ENCODE measurements at regions not wholly inside any gene's neighbourhood (a gene's known extent, or its start where the extent isn't known, plus 50 kb on each side); places are given as distances from the start of the nearest gene placed in this dataset.

GRCh38 chr10:83144461-83144860 lies 994.8 kb upstream of the GHITM start:
- H3K27ac Mint-ChIP-seq (ENCODE audit: unreplicated experiment) = no peak overlapping the region
- Histone ChIP-seq H3K9me3 (ENCODE audit: insufficient read depth, low read depth, low read length) (no peaks in the 10 kb centered on the region), H3K27ac (ENCODE audit: low read depth, low read length) (no peak overlapping the region), H3K4me1 (ENCODE audit: insufficient read depth, low read length) (no peaks in the 10 kb centered on the region), H3K27me3 (ENCODE audit: insufficient read depth, low read length) (no peaks in the 10 kb centered on the region), H3K79me2 (ENCODE audit: insufficient read depth, low read length) (no peaks in the 10 kb centered on the region), H3K4me3 (ENCODE audit: insufficient read depth, low read depth, low read length) (no peak overlapping the region), H4K20me1 (ENCODE audit: insufficient read depth, low read length) (no peaks in the 10 kb centered on the region), H3K36me3 (ENCODE audit: insufficient read depth, low read length) (no peaks in the 10 kb centered on the region), H3K4me2 (ENCODE audit: low read length) (no peak overlapping the region), H2AFZ (ENCODE audit: low read depth, low read length) (no peak overlapping the region), H3K9ac (ENCODE audit: low read length) (no peak overlapping the region)
- TF ChIP-seq, protein P1, sequence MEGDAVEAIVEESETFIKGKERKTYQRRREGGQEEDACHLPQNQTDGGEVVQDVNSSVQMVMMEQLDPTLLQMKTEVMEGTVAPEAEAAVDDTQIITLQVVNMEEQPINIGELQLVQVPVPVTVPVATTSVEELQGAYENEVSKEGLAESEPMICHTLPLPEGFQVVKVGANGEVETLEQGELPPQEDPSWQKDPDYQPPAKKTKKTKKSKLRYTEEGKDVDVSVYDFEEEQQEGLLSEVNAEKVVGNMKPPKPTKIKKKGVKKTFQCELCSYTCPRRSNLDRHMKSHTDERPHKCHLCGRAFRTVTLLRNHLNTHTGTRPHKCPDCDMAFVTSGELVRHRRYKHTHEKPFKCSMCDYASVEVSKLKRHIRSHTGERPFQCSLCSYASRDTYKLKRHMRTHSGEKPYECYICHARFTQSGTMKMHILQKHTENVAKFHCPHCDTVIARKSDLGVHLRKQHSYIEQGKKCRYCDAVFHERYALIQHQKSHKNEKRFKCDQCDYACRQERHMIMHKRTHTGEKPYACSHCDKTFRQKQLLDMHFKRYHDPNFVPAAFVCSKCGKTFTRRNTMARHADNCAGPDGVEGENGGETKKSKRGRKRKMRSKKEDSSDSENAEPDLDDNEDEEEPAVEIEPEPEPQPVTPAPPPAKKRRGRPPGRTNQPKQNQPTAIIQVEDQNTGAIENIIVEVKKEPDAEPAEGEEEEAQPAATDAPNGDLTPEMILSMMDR (IDR thresholded peaks at IDR 0.05; ENCODE audit: insufficient read depth, low read depth, low read length) = no peak
- TF ChIP-seq EZH2 (IDR thresholded peaks at IDR 0.05; ENCODE audit: insufficient read depth, low read length) = no peak
- no peaks in the 10 kb centered on the region for H3K9me3 Mint-ChIP-seq (ENCODE audit: unreplicated experiment)
- no peaks in the 10 kb centered on the region for H3K4me1 Mint-ChIP-seq (ENCODE audit: low read depth, unreplicated experiment)
- H3K27me3 Mint-ChIP-seq (ENCODE audit: low read depth, unreplicated experiment) = no peaks in the 10 kb centered on the region
- no peak overlapping the region for H3K4me3 Mint-ChIP-seq (ENCODE audit: unreplicated experiment)
- FAIRE-seq (no peak), DNase-seq (ENCODE audit: low read depth) (no peak)
- no peaks in the 10 kb centered on the region for H3K36me3 Mint-ChIP-seq (ENCODE audit: low read depth, unreplicated experiment)

GRCh38 chr10:83153714-83154113 lies 985.6 kb upstream of the GHITM start:
- Histone ChIP-seq H3K9ac (ENCODE audit: low read length) (no peak overlapping the region), H3K36me3 (ENCODE audit: insufficient read depth, low read length) (no peaks in the 10 kb centered on the region), H3K79me2 (ENCODE audit: insufficient read depth, low read length) (no peaks in the 10 kb centered on the region), H3K4me1 (ENCODE audit: insufficient read depth, low read length) (no peaks in the 10 kb centered on the region), H3K27me3 (ENCODE audit: insufficient read depth, low read length) (no peaks in the 10 kb centered on the region), H3K4me2 (ENCODE audit: low read length) (no peak overlapping the region), H3K9me3 (ENCODE audit: insufficient read depth, low read depth, low read length) (no peaks in the 10 kb centered on the region), H3K4me3 (ENCODE audit: insufficient read depth, low read depth, low read length) (no peak overlapping the region), H2AFZ (ENCODE audit: low read depth, low read length) (no peak overlapping the region), H3K27ac (ENCODE audit: low read depth, low read length) (no peak overlapping the region), H4K20me1 (ENCODE audit: insufficient read depth, low read length) (no peaks in the 10 kb centered on the region)
- Mint-ChIP-seq H3K4me3 (ENCODE audit: unreplicated experiment) (no peak overlapping the region), H3K27ac (ENCODE audit: unreplicated experiment) (no peak overlapping the region), H3K27me3 (ENCODE audit: low read depth, unreplicated experiment) (peaks cover 2% of the 10 kb centered on the region), H3K4me1 (ENCODE audit: low read depth, unreplicated experiment) (no peaks in the 10 kb centered on the region), H3K36me3 (ENCODE audit: low read depth, unreplicated experiment) (no peaks in the 10 kb centered on the region), H3K9me3 (ENCODE audit: unreplicated experiment) (no peaks in the 10 kb centered on the region)
- no peak for DNase-seq (ENCODE audit: low read depth)
- FAIRE-seq = no peak
- TF ChIP-seq, protein P1 (IDR thresholded peaks at IDR 0.05; ENCODE audit: insufficient read depth, low read depth, low read length) = no peak
- TF ChIP-seq EZH2 (IDR thresholded peaks at IDR 0.05; ENCODE audit: insufficient read depth, low read length) = no peak

DNA sequence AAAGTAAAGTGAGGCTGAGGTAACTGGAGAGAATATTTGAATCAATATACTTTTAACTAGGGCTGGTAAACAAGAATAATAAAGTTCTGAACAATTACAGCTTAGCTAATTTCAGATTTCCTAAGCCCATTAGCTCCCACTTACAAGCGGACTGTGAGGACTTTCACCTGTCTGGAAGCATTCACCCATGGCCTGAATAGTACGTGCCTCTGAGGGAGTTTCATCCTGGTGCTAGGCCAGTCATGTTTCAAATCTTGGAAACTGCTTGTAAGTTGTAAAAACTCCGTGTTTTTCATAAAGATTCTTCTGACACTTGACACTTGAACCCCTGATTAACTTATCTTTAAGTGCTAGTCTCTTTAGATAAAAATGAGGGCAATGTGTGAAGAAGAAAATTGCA lies 975.2 kb upstream of the GHITM start:
- no peaks in the 10 kb centered on the region for H3K4me1 Mint-ChIP-seq (ENCODE audit: low read depth, unreplicated experiment)
- H3K36me3 Mint-ChIP-seq (ENCODE audit: low read depth, unreplicated experiment) = no peaks in the 10 kb centered on the region
- H3K27ac Mint-ChIP-seq (ENCODE audit: unreplicated experiment) = no peak overlapping the region
- Histone ChIP-seq H3K4me3 (ENCODE audit: insufficient read depth, low read depth, low read length) (no peak overlapping the region), H3K4me1 (ENCODE audit: insufficient read depth, low read length) (no peaks in the 10 kb centered on the region), H3K9ac (ENCODE audit: low read length) (no peak overlapping the region), H4K20me1 (ENCODE audit: insufficient read depth, low read length) (no peaks in the 10 kb centered on the region), H3K27me3 (ENCODE audit: insufficient read depth, low read length) (no peaks in the 10 kb centered on the region), H3K9me3 (ENCODE audit: insufficient read depth, low read depth, low read length) (no peaks in the 10 kb centered on the region), H3K27ac (ENCODE audit: low read depth, low read length) (no peak overlapping the region), H3K79me2 (ENCODE audit: insufficient read depth, low read length) (no peaks in the 10 kb centered on the region), H2AFZ (ENCODE audit: low read depth, low read length) (no peak overlapping the region), H3K4me2 (ENCODE audit: low read length) (no peak overlapping the region), H3K36me3 (ENCODE audit: insufficient read depth, low read length) (no peaks in the 10 kb centered on the region)
- FAIRE-seq (no peak), DNase-seq (ENCODE audit: low read depth) (peak; percentile 7)
- TF ChIP-seq EZH2 (IDR thresholded peaks at IDR 0.05; ENCODE audit: insufficient read depth, low read length) = no peak
- TF ChIP-seq, protein P1 (IDR thresholded peaks at IDR 0.05; ENCODE audit: insufficient read depth, low read depth, low read length) = no peak
- no peaks in the 10 kb centered on the region for H3K27me3 Mint-ChIP-seq (ENCODE audit: low read depth, unreplicated experiment)
- no peak overlapping the region for H3K4me3 Mint-ChIP-seq (ENCODE audit: unreplicated experiment)
- H3K9me3 Mint-ChIP-seq (ENCODE audit: unreplicated experiment) = no peaks in the 10 kb centered on the region
